ENCODE measurements at regions not wholly inside any gene's neighbourhood (a gene's known extent, or its start where the extent isn't known, plus 50 kb on each side); places are given as distances from the start of the nearest gene placed in this dataset.

DNA sequence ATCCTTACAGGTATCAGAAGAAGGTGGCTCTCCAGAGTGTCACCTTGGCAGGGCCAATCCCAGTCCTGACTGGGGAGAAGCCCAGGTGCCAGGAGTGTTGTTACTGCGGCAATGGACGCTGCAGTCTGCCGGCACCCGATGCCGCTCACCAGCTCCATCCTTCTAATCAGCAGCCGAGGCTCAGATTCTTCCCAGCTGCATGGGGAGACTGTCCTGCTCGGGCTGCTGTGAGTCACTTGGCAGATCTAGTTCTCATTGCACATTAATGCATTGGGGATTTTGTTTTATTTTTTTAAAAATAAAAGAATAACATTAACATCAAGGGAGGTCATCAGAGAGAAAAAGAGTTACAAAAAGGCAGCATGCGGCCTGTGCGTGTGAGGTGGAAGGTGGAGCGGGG lies 115.8 kb downstream of the MTX3 start:
- no peaks in the 10 kb centered on the region for H3K9me3 Mint-ChIP-seq
- CTCF ChIA-PET = no interaction called here
- Histone ChIP-seq H3K4me1 (ENCODE audit: control insufficient read depth in 1 of 2, extremely low read depth in 1 of 2, insufficient read depth in 2 of 2, low read length in 2 of 2) (no peaks in the 10 kb centered on the region), H3K4me3 (ENCODE audit: control insufficient read depth in 1 of 2, extremely low read depth in 1 of 2, low read length in 1 of 2) (no peak overlapping the region), H3K36me3 (ENCODE audit: control insufficient read depth in 2 of 2, extremely low read depth in 1 of 2, insufficient read depth in 1 of 2, low read length in 1 of 2) (no peaks in the 10 kb centered on the region), H3K9me3 (no peaks in the 10 kb centered on the region), H3K27me3 (replicated peaks in 1 of 2; ENCODE audit: control insufficient read depth in 2 of 2, extremely low read depth in 1 of 2, insufficient read depth in 2 of 2, low read length in 1 of 2) (peaks cover 0 to 8% of the 10 kb centered on the region in 2 experiments), H3K27ac (ENCODE audit: low read length) (no peak overlapping the region)
- peaks cover 8 to 22% of the 10 kb centered on the region in 2 donors for H3K27me3 Mint-ChIP-seq
- WGBS (ENCODE audit: insufficient coverage) = 92% methylated on average over 6 of the region's 10 CpGs
- H3K4me3 Mint-ChIP-seq = no peak overlapping the region
- POLR2A ChIA-PET = no interaction called here
- ATAC-seq (replicated peaks in 1 of 4) (no peak), DNase-seq (no peak)
- no peaks in the 10 kb centered on the region for H3K36me3 Mint-ChIP-seq
- no peak overlapping the region for H3K27ac Mint-ChIP-seq
- no peaks in the 10 kb centered on the region for H3K4me1 Mint-ChIP-seq

DNA sequence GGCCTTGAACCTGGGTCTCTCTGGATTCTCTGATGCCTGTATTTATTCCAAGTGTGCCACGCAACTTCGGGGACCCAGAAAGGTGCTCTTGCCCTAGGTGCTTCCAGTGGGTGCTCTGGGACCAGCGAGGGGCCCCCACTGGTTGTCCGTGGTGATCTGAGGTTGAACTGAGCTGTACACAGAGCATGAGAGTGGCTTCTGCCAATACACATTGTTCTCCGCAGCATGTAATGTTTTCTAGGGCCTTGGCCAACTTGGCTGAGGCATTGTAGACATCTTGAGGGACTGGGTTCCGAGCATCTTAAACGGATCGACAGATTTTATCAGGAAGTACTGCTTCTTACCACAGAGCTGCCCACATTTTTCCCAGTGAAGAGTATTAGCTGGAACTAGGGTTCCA lies 117.9 kb downstream of the MTX3 start:
- peaks cover 18 to 38% of the 10 kb centered on the region in 2 donors for H3K27me3 Mint-ChIP-seq
- no peak overlapping the region for H3K27ac Mint-ChIP-seq
- H3K9me3 Mint-ChIP-seq = no peaks in the 10 kb centered on the region
- Histone ChIP-seq H3K4me3 (ENCODE audit: control insufficient read depth in 1 of 2, extremely low read depth in 1 of 2, low read length in 1 of 2) (no peak overlapping the region), H3K4me1 (ENCODE audit: control insufficient read depth in 1 of 2, extremely low read depth in 1 of 2, insufficient read depth in 2 of 2, low read length in 2 of 2) (no peaks in the 10 kb centered on the region), H3K27me3 (replicated peaks in 1 of 2; ENCODE audit: control insufficient read depth in 2 of 2, extremely low read depth in 1 of 2, insufficient read depth in 2 of 2, low read length in 1 of 2) (peaks cover 0 to 12% of the 10 kb centered on the region in 2 experiments), H3K36me3 (ENCODE audit: control insufficient read depth in 2 of 2, extremely low read depth in 1 of 2, insufficient read depth in 1 of 2, low read length in 1 of 2) (no peaks in the 10 kb centered on the region), H3K27ac (ENCODE audit: low read length) (no peak overlapping the region), H3K9me3 (no peaks in the 10 kb centered on the region)
- ATAC-seq (replicated peaks in 1 of 4) = no peak
- POLR2A ChIA-PET = no interaction called here
- CTCF ChIA-PET = interaction anchor here in 1 of 2 donors (1.2 kb wide), 1 partner anchor 9 kb away, joined by 4 read pairs; no protein-coding TSS in a partner anchor
- H3K4me3 Mint-ChIP-seq = no peak overlapping the region
- H3K4me1 Mint-ChIP-seq = no peaks in the 10 kb centered on the region
- no peak for DNase-seq
- H3K36me3 Mint-ChIP-seq = no peaks in the 10 kb centered on the region
- WGBS (ENCODE audit: insufficient coverage) = 80% methylated on average over 7 of the region's 8 CpGs

DNA sequence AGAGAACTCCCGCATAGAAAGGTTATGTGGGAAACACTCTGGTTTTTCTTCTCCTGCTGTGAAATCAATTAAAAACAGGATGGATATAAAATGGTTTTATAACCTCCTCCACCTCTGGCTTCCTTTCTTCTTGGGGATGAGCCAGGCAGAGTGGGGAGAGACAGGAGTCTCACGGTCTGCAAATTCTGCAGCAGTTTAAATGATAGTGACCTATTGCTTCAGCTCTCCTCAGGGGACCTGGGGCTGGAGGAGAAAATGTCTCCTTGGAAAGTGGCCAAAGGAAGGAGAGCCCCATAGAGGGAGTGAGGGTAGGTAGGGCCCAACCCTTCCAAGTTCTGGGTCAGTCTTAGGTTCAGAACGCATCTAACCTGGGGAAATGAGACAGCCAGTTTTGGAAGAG lies 118.8 kb downstream of the MTX3 start:
- no peak for ATAC-seq (replicated peaks in 1 of 4)

DNA sequence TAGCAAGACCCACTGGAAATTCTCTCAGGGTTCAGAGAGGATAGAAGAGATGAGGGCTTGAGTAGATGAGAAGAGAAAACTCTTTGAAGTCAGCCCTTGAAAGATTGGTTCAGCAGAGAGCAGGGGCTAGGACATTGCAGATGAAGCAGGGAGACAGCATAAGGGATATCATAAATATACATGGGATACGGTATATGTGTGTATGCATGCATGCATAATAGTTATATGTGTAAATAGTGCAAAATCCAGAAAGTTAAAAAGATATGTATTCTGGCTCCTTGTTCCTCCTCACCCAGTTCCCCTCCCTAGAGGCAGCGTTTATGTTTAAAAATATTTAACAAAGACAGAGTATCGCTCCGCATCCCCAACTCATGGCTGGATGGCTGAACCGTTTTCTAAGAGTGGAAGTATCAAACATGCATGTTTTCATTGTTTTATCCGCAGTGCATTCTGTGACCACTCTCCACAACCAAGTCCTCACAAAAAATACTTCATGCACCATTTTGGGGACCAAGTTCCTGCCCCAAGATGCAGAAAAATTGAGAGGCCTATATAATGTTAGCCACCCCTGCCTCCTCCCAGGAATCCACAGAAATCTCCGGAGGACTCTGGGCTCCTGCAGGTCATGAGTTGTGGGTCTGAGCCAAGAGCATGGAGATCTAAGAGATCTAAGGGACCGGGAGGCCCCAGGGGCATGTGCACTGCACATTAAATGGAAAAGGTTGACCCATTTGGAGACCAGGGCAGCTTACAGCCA lies 119.5 kb downstream of the MTX3 start:
- no peak for DNase-seq
- Mint-ChIP-seq H3K36me3 (no peaks in the 10 kb centered on the region), H3K27me3 (peaks cover 20 to 42% of the 10 kb centered on the region in 2 donors), H3K4me3 (no peak overlapping the region), H3K9me3 (no peaks in the 10 kb centered on the region), H3K4me1 (no peaks in the 10 kb centered on the region), H3K27ac (no peak overlapping the region)
- no peak overlapping the region for H3K27ac ChIP-seq (ENCODE audit: low read length)
- no peaks in the 10 kb centered on the region for H3K9me3 ChIP-seq
- WGBS (ENCODE audit: insufficient coverage) = 75% methylated on average over 3 of the region's 8 CpGs
- CTCF ChIA-PET = no interaction called here
- peaks cover 0 to 18% of the 10 kb centered on the region in 2 experiments for H3K27me3 ChIP-seq (replicated peaks in 1 of 2; ENCODE audit: control insufficient read depth in 2 of 2, extremely low read depth in 1 of 2, insufficient read depth in 2 of 2, low read length in 1 of 2)
- H3K4me1 ChIP-seq (ENCODE audit: control insufficient read depth in 1 of 2, extremely low read depth in 1 of 2, insufficient read depth in 2 of 2, low read length in 2 of 2) = no peaks in the 10 kb centered on the region
- no peaks in the 10 kb centered on the region for H3K36me3 ChIP-seq (ENCODE audit: control insufficient read depth in 2 of 2, extremely low read depth in 1 of 2, insufficient read depth in 1 of 2, low read length in 1 of 2)
- no peak for ATAC-seq (replicated peaks in 1 of 4)
- H3K4me3 ChIP-seq (ENCODE audit: control insufficient read depth in 1 of 2, extremely low read depth in 1 of 2, low read length in 1 of 2) = no peak overlapping the region
- POLR2A ChIA-PET = no interaction called here

More for the DNA sequence above, 118.8 kb downstream of the MTX3 start:
- Mint-ChIP-seq H3K9me3 (no peaks in the 10 kb centered on the region), H3K4me3 (no peak overlapping the region), H3K4me1 (no peaks in the 10 kb centered on the region), H3K27ac (no peak overlapping the region), H3K36me3 (no peaks in the 10 kb centered on the region), H3K27me3 (peaks cover 18 to 42% of the 10 kb centered on the region in 2 donors)
- ChIA-PET CTCF (no interaction called here), POLR2A (no interaction called here)
- Histone ChIP-seq H3K27ac (ENCODE audit: low read length) (no peak overlapping the region), H3K4me3 (ENCODE audit: control insufficient read depth in 1 of 2, extremely low read depth in 1 of 2, low read length in 1 of 2) (no peak overlapping the region), H3K36me3 (ENCODE audit: control insufficient read depth in 2 of 2, extremely low read depth in 1 of 2, insufficient read depth in 1 of 2, low read length in 1 of 2) (no peaks in the 10 kb centered on the region), H3K27me3 (replicated peaks in 1 of 2; ENCODE audit: control insufficient read depth in 2 of 2, extremely low read depth in 1 of 2, insufficient read depth in 2 of 2, low read length in 1 of 2) (peaks cover 0 to 13% of the 10 kb centered on the region in 2 experiments), H3K9me3 (no peaks in the 10 kb centered on the region), H3K4me1 (ENCODE audit: control insufficient read depth in 1 of 2, extremely low read depth in 1 of 2, insufficient read depth in 2 of 2, low read length in 2 of 2) (no peaks in the 10 kb centered on the region)
- DNase-seq = no peak
- WGBS (ENCODE audit: insufficient coverage) = no CpG with 5 or more reads among the region's 3 CpGs

DNA sequence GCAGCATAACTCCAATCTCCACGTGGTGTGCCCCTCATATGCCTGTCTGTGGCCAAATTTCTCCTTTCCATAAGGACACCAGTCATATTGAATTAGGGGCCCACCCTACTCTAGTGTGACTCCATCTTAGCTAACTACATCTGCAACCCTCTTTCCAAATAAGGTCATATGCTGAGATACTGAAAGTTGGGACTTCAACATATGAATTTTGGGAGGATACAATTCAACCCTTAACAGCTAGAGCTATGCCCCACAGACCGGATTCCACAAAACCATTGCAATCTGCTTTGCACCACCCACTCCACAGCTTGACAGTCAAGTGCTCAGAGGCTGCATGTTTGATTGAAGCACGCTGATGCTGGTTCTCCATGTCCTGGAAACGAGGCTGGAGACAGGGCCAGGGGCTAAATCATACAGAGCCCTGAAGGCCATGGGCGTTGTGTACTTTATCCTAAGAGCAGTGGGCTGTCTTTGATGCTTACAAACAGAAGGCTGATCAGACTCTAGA lies 122.8 kb downstream of the MTX3 start:
- H3K4me1 Mint-ChIP-seq = no peaks in the 10 kb centered on the region
- H3K36me3 Mint-ChIP-seq = no peaks in the 10 kb centered on the region
- peaks cover 0 to 14% of the 10 kb centered on the region in 2 experiments for H3K27me3 ChIP-seq (replicated peaks in 1 of 2; ENCODE audit: control insufficient read depth in 2 of 2, extremely low read depth in 1 of 2, insufficient read depth in 2 of 2, low read length in 1 of 2)
- H3K27ac Mint-ChIP-seq = no peak overlapping the region
- no peaks in the 10 kb centered on the region for H3K36me3 ChIP-seq (ENCODE audit: control insufficient read depth in 2 of 2, extremely low read depth in 1 of 2, insufficient read depth in 1 of 2, low read length in 1 of 2)
- H3K27me3 Mint-ChIP-seq = peaks cover 26 to 43% of the 10 kb centered on the region in 2 donors
- ChIA-PET CTCF (no interaction called here), POLR2A (no interaction called here)
- no peak overlapping the region for H3K4me3 ChIP-seq (ENCODE audit: control insufficient read depth in 1 of 2, extremely low read depth in 1 of 2, low read length in 1 of 2)
- ATAC-seq (replicated peaks in 1 of 4) (no peak), DNase-seq (no peak)
- H3K4me1 ChIP-seq (ENCODE audit: control insufficient read depth in 1 of 2, extremely low read depth in 1 of 2, insufficient read depth in 2 of 2, low read length in 2 of 2) = no peaks in the 10 kb centered on the region
- H3K9me3 ChIP-seq = no peaks in the 10 kb centered on the region
- H3K4me3 Mint-ChIP-seq = no peak overlapping the region
- 60% methylated on average over 4 of the region's 5 CpGs for WGBS (ENCODE audit: insufficient coverage)
- H3K27ac ChIP-seq (ENCODE audit: low read length) = no peak overlapping the region
- no peaks in the 10 kb centered on the region for H3K9me3 Mint-ChIP-seq

DNA sequence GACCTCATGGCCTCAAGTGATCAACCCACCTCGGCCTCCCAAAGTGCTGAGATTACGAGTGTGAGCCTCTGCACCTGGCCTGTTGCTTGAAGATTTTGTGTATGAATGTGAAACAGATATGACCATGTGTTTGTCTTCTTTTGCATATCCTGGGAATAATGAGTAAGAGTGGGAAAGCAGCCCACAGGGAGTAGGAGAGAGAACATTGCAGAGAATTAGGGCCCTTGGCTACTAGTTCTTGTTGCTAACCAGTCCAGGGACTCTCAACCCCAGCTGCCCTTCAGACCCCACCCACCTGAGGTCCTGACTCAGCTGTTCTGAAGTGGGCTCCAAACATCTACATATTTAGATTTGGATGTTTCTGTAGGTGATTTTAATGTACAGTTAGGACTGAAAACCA lies 125.5 kb downstream of the MTX3 start:
- H3K9me3 Mint-ChIP-seq = no peaks in the 10 kb centered on the region

More for the DNA sequence above, 125.5 kb downstream of the MTX3 start:
- WGBS (ENCODE audit: insufficient coverage) = 83% methylated on average over 2 of the region's 2 CpGs
- CTCF ChIA-PET = no interaction called here
- POLR2A ChIA-PET = no interaction called here
- no peak for DNase-seq
- no peak for ATAC-seq (replicated peaks in 1 of 4)
- H3K4me1 ChIP-seq (ENCODE audit: control insufficient read depth in 1 of 2, extremely low read depth in 1 of 2, insufficient read depth in 2 of 2, low read length in 2 of 2) = no peaks in the 10 kb centered on the region
- no peaks in the 10 kb centered on the region for H3K9me3 ChIP-seq
- Mint-ChIP-seq H3K27ac (no peak overlapping the region), H3K36me3 (no peaks in the 10 kb centered on the region), H3K4me1 (no peaks in the 10 kb centered on the region), H3K27me3 (peaks cover 27 to 29% of the 10 kb centered on the region in 2 donors), H3K4me3 (no peak overlapping the region)
- no peak overlapping the region for H3K4me3 ChIP-seq (ENCODE audit: control insufficient read depth in 1 of 2, extremely low read depth in 1 of 2, low read length in 1 of 2)
- peaks cover 0 to 14% of the 10 kb centered on the region in 2 experiments for H3K27me3 ChIP-seq (replicated peaks in 1 of 2; ENCODE audit: control insufficient read depth in 2 of 2, extremely low read depth in 1 of 2, insufficient read depth in 2 of 2, low read length in 1 of 2)
- H3K36me3 ChIP-seq (ENCODE audit: control insufficient read depth in 2 of 2, extremely low read depth in 1 of 2, insufficient read depth in 1 of 2, low read length in 1 of 2) = no peaks in the 10 kb centered on the region
- H3K27ac ChIP-seq (ENCODE audit: low read length) = no peak overlapping the region

Measured in T-cell (primary cell).